HG02763 (cell line): ENCODE measurements at regions not wholly inside any gene's neighbourhood (a gene's known extent, or its start where the extent isn't known, plus 50 kb on each side); places are given as distances from the start of the nearest gene placed in this dataset.

ENCODE experiments used
- ATAC-seq: cut with Tn5 transposase; IDR thresholded peaks from one replicate; pipeline ENCODE4 v1.9.1; 2021; ENCODE audit warnings: mild to moderate bottlenecking, moderate library complexity; ENCODE audit not compliant: unreplicated experiment

- ATAC-seq = no peak
Measured at GRCh38 chr11:91188484-91188883, 965.6 kb upstream of the CHORDC1 start.

- no peak for ATAC-seq
Measured at GRCh38 chr11:91187314-91187713, 964.5 kb upstream of the CHORDC1 start.

- no peak for ATAC-seq
Measured at GRCh38 chr11:91178366-91178765, 955.5 kb upstream of the CHORDC1 start.

- no peak for ATAC-seq
Measured at GRCh38 chr11:91174734-91175133, 951.9 kb upstream of the CHORDC1 start.

GRCh38 chr11:91174193-91174592 is 951.3 kb upstream of the CHORDC1 start:
- ATAC-seq = no peak

- ATAC-seq = no peak
Measured at GRCh38 chr11:91173701-91174100, 950.9 kb upstream of the CHORDC1 start.

GRCh38 chr11:91170711-91171110 is 947.9 kb upstream of the CHORDC1 start:
- ATAC-seq = no peak

GRCh38 chr11:91164452-91164822 is 941.6 kb upstream of the CHORDC1 start:
- ATAC-seq = no peak

- no peak for ATAC-seq
Measured at GRCh38 chr11:91163619-91164451, 941.0 kb upstream of the CHORDC1 start.

GRCh38 chr11:91160661-91161060 is 937.8 kb upstream of the CHORDC1 start:
- ATAC-seq = no peak

GRCh38 chr11:91158891-91159537 is 936.2 kb upstream of the CHORDC1 start:
- no peak for ATAC-seq

- no peak for ATAC-seq
Measured at GRCh38 chr11:91158297-91158696, 935.4 kb upstream of the CHORDC1 start.

- ATAC-seq = no peak
Measured at GRCh38 chr11:91156041-91156440, 933.2 kb upstream of the CHORDC1 start.

GRCh38 chr11:91147885-91148284 is 925.0 kb upstream of the CHORDC1 start:
- ATAC-seq = no peak

- no peak for ATAC-seq
Measured at GRCh38 chr11:91141655-91142054, 918.8 kb upstream of the CHORDC1 start.

- no peak for ATAC-seq
Measured at GRCh38 chr11:91136631-91137030, 913.8 kb upstream of the CHORDC1 start.

- ATAC-seq = no peak
Measured at GRCh38 chr11:91133361-91133760, 910.5 kb upstream of the CHORDC1 start.

GRCh38 chr11:91129596-91129995 is 906.7 kb upstream of the CHORDC1 start:
- no peak for ATAC-seq

- no peak for ATAC-seq
Measured at GRCh38 chr11:91124363-91124762, 901.5 kb upstream of the CHORDC1 start.

- no peak for ATAC-seq
Measured at GRCh38 chr11:91115116-91115515, 892.3 kb upstream of the CHORDC1 start.

GRCh38 chr11:91104237-91104636 is 881.4 kb upstream of the CHORDC1 start:
- no peak for ATAC-seq

GRCh38 chr11:91100427-91100826 is 877.6 kb upstream of the CHORDC1 start:
- no peak for ATAC-seq
